Embryonic facial prominence (tissue), 1 donor: ENCODE measurements at regions not wholly inside any gene's neighbourhood (a gene's known extent, or its start where the extent isn't known, plus 50 kb on each side); places are given as distances from the start of the nearest gene placed in this dataset.
"Not testable (repeated sequence)": the region's sequence is repeated elsewhere in the genome, so short reads cannot be mapped to it uniquely, and the experiment has no call there.

Experiments used
- DNase-seq: peaks from one replicate; pipeline ENCODE4 v3.0.0-alpha.2; 2016; ENCODE audit errors: extremely low spot score

DNA sequence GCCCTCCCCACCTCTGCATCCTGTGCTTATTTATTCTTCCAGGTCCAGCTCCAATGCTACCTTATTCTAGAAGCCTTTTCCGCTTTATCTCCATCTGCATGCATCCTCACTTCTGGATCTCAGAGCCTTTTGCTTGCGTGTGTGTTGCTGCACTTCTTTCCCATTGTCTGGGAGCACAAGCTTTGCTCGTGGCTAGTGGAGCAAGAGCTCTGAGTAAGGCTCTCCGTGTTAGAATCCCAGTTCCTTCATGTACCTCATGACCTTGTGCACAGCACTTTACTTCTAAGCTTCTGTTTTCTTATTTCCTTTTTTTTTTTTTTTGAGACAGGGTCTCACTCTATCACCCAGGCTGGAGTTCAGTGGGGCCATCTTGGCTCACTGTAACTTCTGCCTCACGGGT is 140.0 kb upstream of the POU3F1 start:
- no peak for DNase-seq

GRCh38 chr1:38185913-38186312 is 139.3 kb upstream of the POU3F1 start:
- DNase-seq, result no peak

DNA sequence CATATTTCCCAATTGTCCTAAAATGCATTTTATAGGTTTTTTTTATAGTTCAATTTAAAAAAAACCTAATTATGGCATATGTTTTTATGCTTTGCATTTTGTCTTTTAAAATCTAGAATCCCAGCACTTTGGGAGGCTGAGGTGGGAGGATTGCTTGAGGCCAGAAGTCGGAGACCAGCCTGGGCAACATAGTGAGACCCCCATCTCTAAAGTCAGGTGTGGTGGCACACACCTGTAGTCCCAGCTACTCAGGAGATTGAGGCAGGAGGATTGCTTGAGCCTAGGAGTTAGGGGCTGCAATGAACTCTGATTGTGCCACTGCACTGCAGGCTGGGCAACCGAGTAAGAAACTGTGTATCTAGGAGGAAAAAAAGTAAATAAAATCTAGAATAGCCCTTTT is 137.2 kb upstream of the POU3F1 start:
- DNase-seq, result no peak

- DNase-seq, result no peak
Observed at GRCh38 chr1:38183096-38183495, 136.5 kb upstream of the POU3F1 start.

DNA sequence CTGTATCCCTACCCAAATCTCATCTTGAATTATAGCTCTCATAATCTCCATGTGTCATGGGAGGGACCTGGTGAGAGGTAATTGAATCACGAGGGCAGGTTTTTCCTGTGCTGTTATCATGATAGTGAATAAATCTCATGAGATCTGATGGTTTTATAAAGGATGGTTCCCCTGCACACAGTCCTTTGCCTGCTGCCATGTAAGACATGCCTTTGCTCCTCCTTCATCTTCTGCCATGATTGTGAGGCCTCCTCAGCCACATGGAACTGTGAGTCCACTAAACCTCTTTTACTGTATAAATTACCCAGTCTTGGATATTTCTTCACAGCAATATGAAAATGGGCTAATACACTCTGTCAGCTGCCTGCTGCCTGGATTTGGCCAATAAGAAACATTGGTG is 133.8 kb upstream of the POU3F1 start:
- not testable (repeated sequence) for DNase-seq

- DNase-seq, result no peak
Observed at GRCh38 chr1:38179483-38179882, 132.9 kb upstream of the POU3F1 start.

- no peak for DNase-seq
Observed at GRCh38 chr1:38178216-38178615, 131.6 kb upstream of the POU3F1 start.

GRCh38 chr1:38175121-38175520 is 128.5 kb upstream of the POU3F1 start:
- DNase-seq, result no peak

- DNase-seq, result no peak
Observed at GRCh38 chr1:38173848-38174247, 127.3 kb upstream of the POU3F1 start.

- DNase-seq, result no peak
Observed at GRCh38 chr1:38173157-38173831, 126.7 kb upstream of the POU3F1 start.

- no peak for DNase-seq
Observed at GRCh38 chr1:38169121-38169520, 122.5 kb upstream of the POU3F1 start.

DNA sequence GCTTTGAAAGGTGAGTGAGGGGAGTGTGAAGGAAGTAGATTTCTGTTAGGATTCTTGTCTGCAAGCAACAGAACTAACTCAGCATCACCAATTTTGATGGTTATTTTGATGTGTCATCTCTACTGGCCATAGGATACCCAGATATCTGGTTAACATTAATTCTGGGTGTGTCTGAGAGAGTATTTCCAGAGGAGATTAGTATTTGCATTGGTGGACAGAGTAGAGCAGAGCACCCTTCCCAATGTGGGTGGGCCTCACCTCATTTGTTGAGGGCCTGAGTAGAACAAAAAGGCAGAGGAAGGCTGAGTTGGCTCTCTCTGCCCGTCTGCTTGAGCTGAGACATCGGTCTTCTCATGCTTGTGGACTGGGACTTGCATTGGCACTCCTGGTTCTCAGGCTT is 121.8 kb upstream of the POU3F1 start:
- DNase-seq, result no peak

DNA sequence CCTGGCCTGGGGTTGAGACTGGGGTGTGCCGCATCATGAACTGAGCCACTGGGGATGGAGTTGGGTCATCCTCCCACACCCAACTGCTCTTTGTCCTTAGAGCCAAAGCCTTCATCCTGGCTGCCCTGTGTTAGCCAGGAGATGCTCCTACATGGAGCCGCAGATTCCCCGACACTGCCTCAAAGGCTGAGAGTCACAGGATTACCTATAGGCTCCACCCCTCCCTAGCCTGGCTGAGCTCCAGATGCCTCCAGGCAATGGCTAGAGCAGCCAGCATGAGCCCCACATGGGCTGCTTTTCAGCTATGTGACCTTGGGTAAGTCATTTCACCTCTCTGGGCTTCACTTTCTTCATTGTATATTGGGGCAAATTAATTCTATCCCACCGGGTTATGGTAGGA is 119.9 kb upstream of the POU3F1 start:
- no peak for DNase-seq

GRCh38 chr1:38153778-38154470 is 107.3 kb upstream of the POU3F1 start:
- DNase-seq, result no peak

GRCh38 chr1:38153066-38153777 is 106.6 kb upstream of the POU3F1 start:
- DNase-seq, result no peak

DNA sequence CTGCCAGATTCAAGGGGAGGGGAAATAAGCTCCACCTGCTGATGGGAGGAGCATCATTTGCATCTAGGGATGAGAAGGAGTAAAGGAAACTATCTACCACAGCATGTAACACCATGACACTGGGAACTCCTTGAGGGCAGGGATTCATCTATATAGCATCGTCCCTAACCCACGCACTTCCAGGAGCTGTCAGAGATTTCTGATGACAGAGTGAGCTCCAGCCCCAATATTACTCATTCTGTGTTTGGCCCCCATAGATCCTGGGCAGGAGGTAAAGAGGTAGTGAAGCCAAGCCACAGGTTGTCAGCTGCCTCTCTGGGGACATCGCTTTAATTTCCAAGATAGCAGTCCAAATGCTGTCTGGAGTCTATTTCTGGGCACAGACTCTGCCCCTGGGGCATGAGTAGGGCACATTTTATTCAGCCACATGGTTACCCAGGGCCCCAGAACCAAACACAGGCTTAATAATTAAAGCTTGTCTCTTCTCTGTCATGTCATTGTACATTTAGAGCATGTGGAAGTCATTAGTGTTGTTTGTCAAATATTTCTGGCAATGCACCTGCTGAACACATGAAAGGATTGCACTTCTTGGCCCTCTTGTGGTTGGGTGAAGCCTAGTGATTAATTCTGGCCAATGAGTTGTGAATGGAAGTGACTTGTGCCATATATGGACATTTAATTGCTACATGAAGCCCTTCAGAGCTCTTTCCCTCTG is 105.9 kb upstream of the POU3F1 start:
- no peak for DNase-seq

DNA sequence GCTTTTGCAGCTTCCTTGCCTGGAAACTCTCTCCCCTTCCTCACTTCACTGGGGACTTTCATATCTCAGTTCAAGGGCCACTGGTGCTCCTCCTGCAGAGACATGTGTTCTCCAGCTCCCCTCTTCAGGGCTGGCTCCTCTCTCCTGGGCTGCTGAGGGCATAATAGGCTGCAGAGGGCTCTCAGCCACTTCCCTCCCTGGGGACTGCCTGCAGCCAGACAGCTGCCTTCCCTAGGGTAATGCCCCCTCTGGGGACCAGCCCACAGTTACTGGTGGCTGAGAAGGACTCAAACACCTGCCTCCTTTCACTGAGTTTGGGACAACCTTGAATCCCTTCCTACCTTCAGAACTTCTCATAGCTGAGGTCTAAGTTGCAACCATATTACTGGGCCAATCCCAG is 104.8 kb upstream of the POU3F1 start:
- DNase-seq, result no peak

DNA sequence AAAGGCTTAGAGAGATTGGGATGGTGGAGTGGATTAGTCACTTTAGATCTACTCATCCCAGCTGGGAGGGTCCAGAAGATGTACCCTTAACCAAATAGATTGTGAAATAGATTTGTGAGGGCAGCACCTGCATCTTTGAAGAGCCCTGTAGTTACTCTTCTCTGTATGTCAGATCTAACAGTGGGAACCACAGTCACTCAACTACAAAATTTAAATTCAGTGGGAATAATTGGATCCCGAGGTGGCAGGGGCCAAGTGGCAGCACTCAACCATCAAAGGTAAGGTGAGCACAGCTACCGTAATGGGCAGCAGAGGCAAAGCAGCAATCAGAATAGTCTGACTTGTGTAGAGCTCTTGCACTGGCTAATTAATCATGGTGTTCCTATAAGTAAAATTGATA is 99.5 kb upstream of the POU3F1 start:
- DNase-seq, result not testable (repeated sequence)

GRCh38 chr1:38142606-38143005 is 96.0 kb upstream of the POU3F1 start:
- DNase-seq, result no peak

GRCh38 chr1:38141483-38141882 is 94.9 kb upstream of the POU3F1 start:
- DNase-seq, result no peak

DNA sequence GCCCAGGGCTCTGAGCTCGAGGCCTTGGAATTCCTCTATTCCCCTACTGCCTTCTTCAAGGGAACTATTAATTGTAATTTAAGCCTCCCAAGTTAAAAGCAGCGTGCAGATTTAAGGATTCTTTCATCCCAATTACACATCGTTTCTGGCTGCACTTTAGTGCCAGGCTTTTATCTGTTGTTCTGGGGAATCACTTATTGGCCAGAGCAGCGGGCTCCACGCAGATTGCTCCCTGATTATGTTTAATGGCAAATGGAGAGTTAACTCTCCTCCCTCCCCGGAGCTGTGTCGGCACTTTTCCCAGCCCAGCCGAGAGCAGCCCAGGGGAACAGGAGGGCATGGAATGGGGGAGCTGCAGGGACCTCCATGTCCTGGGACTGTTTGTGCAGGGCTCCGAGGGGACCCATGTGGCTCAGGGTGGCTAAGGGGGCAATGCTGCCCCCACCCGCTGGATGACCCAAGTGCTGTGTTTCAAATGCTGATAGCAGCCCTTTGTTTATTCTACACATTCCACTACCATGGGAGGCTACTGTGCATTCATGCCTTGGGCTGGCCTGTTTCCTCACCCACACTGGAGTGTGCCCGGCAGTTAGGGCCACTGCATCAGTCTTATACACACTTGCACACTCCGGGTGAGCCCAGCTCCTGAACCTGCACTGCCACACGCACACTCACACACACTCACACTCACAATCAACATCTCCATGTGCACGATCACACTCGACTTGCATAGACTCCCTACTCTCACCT is 93.3 kb upstream of the POU3F1 start:
- DNase-seq, result no peak
